ENCODE measurements at regions not wholly inside any gene's neighbourhood (a gene's known extent, or its start where the extent isn't known, plus 50 kb on each side); places are given as distances from the start of the nearest gene placed in this dataset.
"Not testable (repeated sequence)": the region's sequence is repeated elsewhere in the genome, so short reads cannot be mapped to it uniquely, and the experiment has no call there.

DNA sequence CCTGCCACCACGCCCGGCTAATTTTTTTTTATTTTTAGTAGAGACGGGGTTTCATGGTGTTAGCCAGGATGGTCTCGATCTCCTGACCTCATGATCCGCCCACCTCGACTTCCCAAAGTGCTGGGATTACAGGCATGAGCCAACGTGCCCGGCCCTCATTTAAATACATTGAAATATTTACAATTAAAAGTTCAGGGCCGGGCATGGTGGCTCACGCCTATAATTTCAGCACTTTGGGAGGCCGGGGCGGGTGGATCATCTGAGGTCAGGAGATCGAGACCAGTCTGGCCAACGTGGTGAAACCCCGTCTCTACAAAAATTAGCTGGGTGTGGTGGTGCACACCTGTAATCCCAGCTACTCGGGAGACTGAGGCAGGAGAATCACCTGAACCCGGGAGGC lies 115.2 kb downstream of the CRYBB2 start:
- not testable (repeated sequence) for H3K9me3 ChIP-seq (ENCODE audit: low read length); H3K4me3 ChIP-seq (ENCODE audit: low read length); H2AFZ ChIP-seq (ENCODE audit: low read depth, low read length); H3K36me3 ChIP-seq (ENCODE audit: insufficient read depth, low read length); H3K27me3 ChIP-seq (ENCODE audit: insufficient read depth, low read length)
- peaks cover 12% of the 10 kb centered on the region for H3K4me1 ChIP-seq (ENCODE audit: insufficient read depth, low read length)

DNA sequence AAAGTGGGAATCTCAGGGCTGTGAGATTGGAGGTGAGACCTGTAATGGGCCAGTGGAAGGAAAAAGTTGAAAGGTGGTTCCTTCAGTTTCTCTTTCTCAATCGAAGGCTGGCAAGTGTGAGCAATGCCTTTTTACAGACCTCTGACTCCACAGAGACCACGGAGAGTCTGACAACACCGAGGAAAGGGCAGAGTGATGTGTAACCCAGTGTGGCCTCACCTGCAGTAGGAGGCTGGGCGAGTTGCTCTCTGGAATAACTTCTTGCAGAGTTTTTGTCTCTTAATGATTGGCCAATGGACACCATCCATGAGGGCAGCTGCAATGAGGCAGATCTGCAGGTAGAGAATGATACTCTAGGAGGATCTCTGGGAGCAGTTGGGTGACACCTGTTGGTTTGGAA lies 115.8 kb downstream of the CRYBB2 start:
- H3K9me3 ChIP-seq (ENCODE audit: low read length); H2AFZ ChIP-seq (ENCODE audit: low read depth, low read length); H3K27me3 ChIP-seq (ENCODE audit: insufficient read depth, low read length); H3K36me3 ChIP-seq (ENCODE audit: insufficient read depth, low read length); H3K4me3 ChIP-seq (ENCODE audit: low read length): not testable (repeated sequence)
- peaks cover 12% of the 10 kb centered on the region for H3K4me1 ChIP-seq (ENCODE audit: insufficient read depth, low read length)

DNA sequence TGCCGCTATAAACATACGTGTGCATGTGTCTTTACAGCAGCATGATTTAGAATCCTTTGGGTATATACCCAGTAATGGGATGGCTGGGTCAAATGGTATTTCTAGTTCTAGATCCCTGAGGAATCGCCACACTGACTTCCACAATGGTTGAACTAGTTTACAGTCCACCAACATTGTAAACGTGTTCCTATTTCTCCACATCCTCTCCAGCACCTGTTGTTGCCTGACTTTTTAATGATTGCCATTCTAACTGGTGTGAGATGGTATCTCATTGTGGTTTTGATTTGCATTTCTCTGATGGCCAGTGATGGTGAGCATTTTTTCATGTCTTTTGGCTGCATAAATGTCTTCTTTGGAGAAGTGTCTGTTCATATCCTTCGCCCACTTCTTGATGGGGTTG lies 121.1 kb downstream of the CRYBB2 start:
- not testable (repeated sequence) for H3K27me3 ChIP-seq (ENCODE audit: insufficient read depth, low read length); H3K9me3 ChIP-seq (ENCODE audit: low read length); H3K36me3 ChIP-seq (ENCODE audit: insufficient read depth, low read length); H3K4me3 ChIP-seq (ENCODE audit: low read length); H2AFZ ChIP-seq (ENCODE audit: low read depth, low read length)
- peaks cover 12% of the 10 kb centered on the region for H3K4me1 ChIP-seq (ENCODE audit: insufficient read depth, low read length)

DNA sequence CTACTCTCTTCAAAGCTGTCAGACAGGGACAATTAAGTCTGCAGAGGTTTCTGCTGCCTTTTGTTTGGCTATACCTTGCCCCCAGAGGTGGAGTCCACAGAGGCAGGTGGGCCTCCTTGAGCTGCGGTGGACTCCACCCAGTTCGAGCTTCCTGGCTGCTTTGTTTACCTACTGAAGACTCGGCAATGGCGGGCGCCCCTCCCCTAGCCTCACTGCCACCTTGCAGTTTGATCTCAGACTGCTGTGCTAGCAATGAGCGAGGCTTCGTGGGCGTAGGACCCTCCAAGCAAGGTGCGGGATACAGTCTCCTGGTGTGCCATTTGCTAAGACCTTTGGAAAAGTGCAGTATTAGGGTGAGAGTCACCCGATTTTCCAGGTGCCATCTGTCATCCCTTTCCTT lies 124.9 kb downstream of the CRYBB2 start:
- H3K27me3 ChIP-seq (ENCODE audit: insufficient read depth, low read length); H3K4me1 ChIP-seq (ENCODE audit: insufficient read depth, low read length); H3K9me3 ChIP-seq (ENCODE audit: low read length); H3K4me3 ChIP-seq (ENCODE audit: low read length); H2AFZ ChIP-seq (ENCODE audit: low read depth, low read length); H3K36me3 ChIP-seq (ENCODE audit: insufficient read depth, low read length): not testable (repeated sequence)

DNA sequence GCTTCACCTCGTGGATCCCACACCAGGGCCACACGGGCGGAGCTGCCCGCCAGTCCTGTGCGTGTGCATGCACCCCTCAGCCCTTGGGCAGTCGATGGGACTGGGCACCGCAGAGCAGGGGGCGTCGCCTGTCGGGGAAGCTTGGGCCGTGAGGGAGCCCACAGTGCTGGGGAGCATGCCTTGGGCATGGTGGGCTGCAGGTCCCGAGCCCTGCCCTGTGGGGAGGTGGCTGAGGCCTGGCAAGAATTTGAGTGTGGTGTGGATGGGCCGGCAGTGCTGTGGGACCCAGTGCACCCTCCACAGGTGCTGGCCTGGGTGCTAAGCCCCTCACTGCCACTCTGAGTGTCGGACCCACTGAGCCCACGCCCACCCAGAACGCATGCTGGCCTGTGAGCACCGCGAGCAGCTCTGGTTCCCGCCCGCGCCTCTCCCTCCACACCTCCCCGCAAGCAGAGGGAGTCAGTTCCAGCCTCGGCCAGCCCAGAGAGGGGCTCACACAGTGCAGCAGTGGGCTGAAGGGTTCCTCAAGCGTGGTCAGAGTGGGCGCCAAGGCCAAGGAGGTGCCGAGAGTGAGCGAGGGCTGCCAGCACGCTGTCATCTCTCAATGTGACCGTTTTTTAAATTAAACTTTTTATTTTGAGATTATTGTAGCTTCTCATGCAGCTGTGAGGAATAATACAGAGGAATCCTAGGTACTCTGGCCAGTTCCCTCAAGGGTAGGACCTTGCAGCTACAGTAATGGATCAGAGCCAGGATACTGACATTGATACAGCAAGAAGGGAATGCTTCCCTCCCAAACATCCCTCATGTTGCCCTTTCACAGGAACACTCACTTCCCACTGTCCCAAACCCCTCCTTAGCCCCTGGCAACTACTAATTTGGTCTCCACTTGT lies 127.7 kb downstream of the CRYBB2 start:
- no peaks in the 10 kb centered on the region for H3K9me3 ChIP-seq (ENCODE audit: low read length)
- H3K36me3 ChIP-seq (ENCODE audit: insufficient read depth, low read length): peaks cover 10% of the 10 kb centered on the region
- H2AFZ ChIP-seq (ENCODE audit: low read depth, low read length): no peak overlapping the region
- no peaks in the 10 kb centered on the region for H3K27me3 ChIP-seq (ENCODE audit: insufficient read depth, low read length)
- H3K4me3 ChIP-seq (ENCODE audit: low read length): no peak overlapping the region
- H3K4me1 ChIP-seq (ENCODE audit: insufficient read depth, low read length): no peaks in the 10 kb centered on the region

DNA sequence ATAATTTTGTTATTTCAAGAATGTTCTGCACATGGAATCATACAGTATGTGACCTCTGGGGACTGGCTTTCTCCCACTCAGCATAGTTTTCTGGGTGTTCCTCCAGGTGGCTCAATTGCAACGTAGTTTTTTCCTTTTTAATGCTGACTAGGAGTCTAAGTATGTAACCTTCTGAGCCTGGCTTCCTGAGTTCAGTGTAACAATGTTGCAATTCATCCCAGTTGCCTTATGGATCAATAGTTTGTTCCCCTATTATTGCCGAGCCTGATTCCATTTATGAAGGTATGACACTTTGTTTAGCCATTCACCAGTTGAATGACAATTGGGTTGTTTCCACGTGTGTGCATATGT lies 128.3 kb downstream of the CRYBB2 start:
- H2AFZ ChIP-seq (ENCODE audit: low read depth, low read length): no peak overlapping the region
- peaks cover 14% of the 10 kb centered on the region for H3K36me3 ChIP-seq (ENCODE audit: insufficient read depth, low read length)
- H3K27me3 ChIP-seq (ENCODE audit: insufficient read depth, low read length): no peaks in the 10 kb centered on the region
- no peaks in the 10 kb centered on the region for H3K4me1 ChIP-seq (ENCODE audit: insufficient read depth, low read length)
- no peaks in the 10 kb centered on the region for H3K9me3 ChIP-seq (ENCODE audit: low read length)
- H3K4me3 ChIP-seq (ENCODE audit: low read length): no peak overlapping the region

DNA sequence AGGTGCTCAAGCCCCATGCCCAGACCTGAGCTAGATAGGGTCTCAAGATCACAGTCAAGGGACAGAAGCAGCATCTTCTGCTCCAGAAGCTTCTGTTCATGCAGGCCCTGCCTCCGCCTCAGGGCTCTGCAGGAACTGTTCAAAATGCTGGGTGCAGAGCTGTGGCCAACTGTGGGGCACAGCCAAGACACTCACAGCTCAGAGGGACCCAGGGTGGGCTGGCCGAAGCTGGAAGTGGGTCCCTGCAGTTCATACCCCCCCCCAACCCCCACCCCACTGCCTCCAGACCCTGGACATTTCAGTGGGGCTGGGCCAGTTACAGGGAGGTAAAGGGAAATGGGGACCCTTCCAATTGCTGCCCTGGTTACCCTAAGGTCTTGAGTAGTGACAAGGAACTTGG lies 129.0 kb downstream of the CRYBB2 start:
- no peaks in the 10 kb centered on the region for H3K4me1 ChIP-seq (ENCODE audit: insufficient read depth, low read length)
- H3K36me3 ChIP-seq (ENCODE audit: insufficient read depth, low read length): peaks cover 14% of the 10 kb centered on the region
- H3K4me3 ChIP-seq (ENCODE audit: low read length): no peak overlapping the region
- H3K9me3 ChIP-seq (ENCODE audit: low read length): no peaks in the 10 kb centered on the region
- H2AFZ ChIP-seq (ENCODE audit: low read depth, low read length): no peak overlapping the region
- no peaks in the 10 kb centered on the region for H3K27me3 ChIP-seq (ENCODE audit: insufficient read depth, low read length)

DNA sequence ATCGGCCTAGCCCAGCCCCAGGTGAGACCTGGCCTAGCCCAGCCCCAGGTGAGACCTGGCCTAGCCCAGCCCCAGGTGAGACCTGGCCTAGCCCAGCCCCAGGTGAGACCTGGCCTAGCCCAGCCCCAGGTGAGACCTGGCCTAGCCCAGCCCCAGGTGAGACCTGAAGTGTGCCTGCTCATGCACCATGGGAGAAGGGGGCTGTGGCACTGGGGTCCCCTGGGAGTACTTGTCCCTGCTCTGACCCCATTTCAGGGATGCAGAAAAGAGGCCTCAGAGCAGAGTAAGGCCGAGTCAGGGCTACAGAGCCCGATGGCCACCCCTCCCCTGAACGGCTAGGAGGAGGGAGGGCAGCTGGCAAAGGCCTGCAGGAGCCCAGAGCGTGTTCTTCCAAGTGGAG lies 129.6 kb downstream of the CRYBB2 start:
- peaks cover 14% of the 10 kb centered on the region for H3K36me3 ChIP-seq (ENCODE audit: insufficient read depth, low read length)
- H3K4me3 ChIP-seq (ENCODE audit: low read length): not testable (repeated sequence)

DNA sequence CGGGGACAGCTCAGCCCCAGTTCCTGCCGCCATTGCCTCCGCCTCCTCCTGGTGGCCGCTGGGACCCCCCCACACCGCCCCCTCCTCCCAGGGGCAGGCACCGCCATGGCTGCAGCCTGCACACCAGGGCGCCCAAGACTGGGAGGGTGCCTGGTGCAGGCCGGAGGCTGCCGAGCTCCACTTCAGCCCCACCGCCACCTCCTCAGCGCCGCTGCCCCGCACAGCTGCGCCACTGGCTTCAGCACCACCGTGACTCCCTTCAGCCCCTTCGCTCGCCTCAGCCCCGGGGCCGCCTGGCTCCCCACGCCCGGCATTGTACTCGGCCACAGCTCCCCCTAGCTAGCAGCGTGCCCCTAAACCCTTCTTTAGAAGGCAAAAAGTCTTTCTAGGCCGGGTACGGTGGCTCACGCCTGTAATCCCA lies 131.1 kb downstream of the CRYBB2 start:
- H2AFZ ChIP-seq (ENCODE audit: low read depth, low read length): no peak overlapping the region
- H3K9me3 ChIP-seq (ENCODE audit: low read length): no peaks in the 10 kb centered on the region
- peaks cover 20% of the 10 kb centered on the region for H3K36me3 ChIP-seq (ENCODE audit: insufficient read depth, low read length)
- no peak overlapping the region for H3K4me3 ChIP-seq (ENCODE audit: low read length)
- H3K27me3 ChIP-seq (ENCODE audit: insufficient read depth, low read length): no peaks in the 10 kb centered on the region
- no peaks in the 10 kb centered on the region for H3K4me1 ChIP-seq (ENCODE audit: insufficient read depth, low read length)

More for the DNA sequence above, 129.6 kb downstream of the CRYBB2 start:
- not testable (repeated sequence) for H2AFZ ChIP-seq (ENCODE audit: low read depth, low read length); H3K27me3 ChIP-seq (ENCODE audit: insufficient read depth, low read length); H3K4me1 ChIP-seq (ENCODE audit: insufficient read depth, low read length); H3K9me3 ChIP-seq (ENCODE audit: low read length)

DNA sequence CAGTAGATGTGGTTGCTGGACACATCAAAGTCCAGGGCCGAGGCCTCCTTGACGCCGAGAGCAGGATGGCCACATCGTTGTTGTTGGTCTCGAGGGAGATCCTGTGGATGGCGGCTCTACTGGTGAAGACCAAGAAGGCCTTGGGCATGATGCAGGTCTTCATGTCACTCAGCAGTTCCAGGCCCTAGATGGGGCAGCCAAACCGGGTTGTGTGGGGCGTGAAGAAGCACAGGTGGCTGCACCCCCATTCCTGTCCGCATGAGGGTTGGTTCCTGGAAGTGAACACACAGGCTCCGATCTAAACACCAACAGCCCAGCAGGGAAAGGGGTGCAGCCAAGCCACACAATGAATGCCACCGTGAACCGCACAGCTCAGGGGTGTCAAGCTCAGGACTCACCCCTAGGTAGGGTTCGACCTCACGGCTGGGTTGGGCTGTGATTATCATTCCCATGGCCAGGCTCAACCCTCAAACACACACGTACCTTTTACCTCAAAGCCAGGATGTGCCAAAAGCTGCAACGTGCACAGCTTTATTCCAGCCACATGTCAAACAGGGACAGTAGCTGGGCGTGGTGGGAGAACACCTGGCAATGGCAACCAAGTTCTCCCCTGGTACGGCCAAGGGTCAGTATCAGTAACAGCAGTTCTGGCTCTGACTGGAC lies 132.3 kb downstream of the CRYBB2 start:
- Histone ChIP-seq H3K9me3 (ENCODE audit: low read length) (no peaks in the 10 kb centered on the region), H3K27me3 (ENCODE audit: insufficient read depth, low read length) (no peaks in the 10 kb centered on the region), H2AFZ (ENCODE audit: low read depth, low read length) (no peak overlapping the region), H3K4me3 (ENCODE audit: low read length) (no peak overlapping the region), H3K4me1 (ENCODE audit: insufficient read depth, low read length) (no peaks in the 10 kb centered on the region), H3K36me3 (ENCODE audit: insufficient read depth, low read length) (peaks cover 20% of the 10 kb centered on the region)

DNA sequence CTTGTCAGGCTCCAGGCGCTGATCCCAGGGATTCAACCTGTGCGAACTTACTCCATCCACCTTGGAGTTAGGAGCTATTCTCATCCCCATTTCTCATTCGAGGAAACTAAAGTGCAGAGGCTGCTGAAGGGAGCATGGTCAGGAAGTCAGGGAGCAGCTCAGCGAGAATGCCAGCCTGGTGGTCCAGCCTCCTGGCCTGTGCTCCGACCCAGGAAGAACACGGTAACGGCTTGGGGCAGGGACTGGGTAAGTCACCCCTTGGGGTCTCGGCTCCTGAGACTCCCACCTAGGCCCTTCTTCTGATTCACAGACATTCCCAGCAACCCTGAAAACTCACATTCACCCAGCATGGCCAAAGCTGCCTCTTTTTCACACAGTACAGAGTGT lies 132.8 kb downstream of the CRYBB2 start:
- Histone ChIP-seq H3K4me3 (ENCODE audit: low read length) (no peak overlapping the region), H3K9me3 (ENCODE audit: low read length) (no peaks in the 10 kb centered on the region), H3K4me1 (ENCODE audit: insufficient read depth, low read length) (no peaks in the 10 kb centered on the region)

DNA sequence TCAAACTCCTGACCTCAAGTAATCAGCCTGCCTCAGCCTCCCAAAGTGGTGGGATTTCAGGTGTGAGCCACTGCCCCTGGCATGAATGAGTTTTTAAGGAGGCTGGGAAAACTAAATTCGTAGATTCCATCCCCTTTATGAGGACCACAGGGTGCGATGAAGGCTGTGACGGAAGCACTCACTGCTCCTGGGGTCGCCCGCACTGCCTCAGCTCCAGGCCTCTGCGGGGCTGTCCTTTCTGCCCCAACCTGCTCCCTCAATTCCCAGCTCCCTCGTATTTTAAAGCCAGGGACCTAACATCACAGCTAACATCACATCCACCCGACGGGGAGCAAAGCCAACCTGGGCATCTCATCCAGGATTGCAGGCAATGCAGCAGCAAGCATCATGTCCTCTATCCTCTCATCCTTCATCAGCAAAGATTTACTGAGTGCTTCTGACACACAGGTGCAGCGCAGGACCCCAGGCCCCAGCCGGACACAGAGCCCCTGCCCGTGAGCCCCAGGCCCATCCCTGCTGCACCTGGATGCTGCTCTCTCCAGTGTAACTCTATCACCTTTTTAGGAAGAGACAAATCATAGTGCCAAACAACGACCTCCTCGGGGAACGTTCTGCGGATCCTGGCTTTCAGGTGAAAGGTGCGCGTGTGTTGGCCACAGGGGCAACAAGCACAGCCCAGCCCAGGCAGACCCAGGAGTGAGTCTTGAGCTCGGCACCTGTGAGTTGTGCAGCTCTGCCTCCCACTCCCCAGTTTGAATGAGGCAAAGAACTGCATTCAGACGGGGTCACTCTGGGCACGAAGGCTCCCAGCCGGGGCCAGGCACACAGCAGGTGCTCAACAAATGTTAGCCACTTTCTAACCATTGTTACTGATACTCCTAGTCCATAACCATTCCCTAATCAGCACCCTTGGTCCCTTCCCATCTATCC lies 134.3 kb downstream of the CRYBB2 start:
- no peaks in the 10 kb centered on the region for H3K9me3 ChIP-seq (ENCODE audit: low read length)
- H3K4me1 ChIP-seq (ENCODE audit: insufficient read depth, low read length): no peaks in the 10 kb centered on the region
- no peaks in the 10 kb centered on the region for H3K27me3 ChIP-seq (ENCODE audit: insufficient read depth, low read length)
- H3K4me3 ChIP-seq (ENCODE audit: low read length): no peak overlapping the region
- H2AFZ ChIP-seq (ENCODE audit: low read depth, low read length): no peak overlapping the region
- peaks cover 20% of the 10 kb centered on the region for H3K36me3 ChIP-seq (ENCODE audit: insufficient read depth, low read length)

More for the DNA sequence above, 132.8 kb downstream of the CRYBB2 start:
- Histone ChIP-seq H3K27me3 (ENCODE audit: insufficient read depth, low read length) (no peaks in the 10 kb centered on the region), H2AFZ (ENCODE audit: low read depth, low read length) (no peak overlapping the region), H3K36me3 (ENCODE audit: insufficient read depth, low read length) (peaks cover 20% of the 10 kb centered on the region)

DNA sequence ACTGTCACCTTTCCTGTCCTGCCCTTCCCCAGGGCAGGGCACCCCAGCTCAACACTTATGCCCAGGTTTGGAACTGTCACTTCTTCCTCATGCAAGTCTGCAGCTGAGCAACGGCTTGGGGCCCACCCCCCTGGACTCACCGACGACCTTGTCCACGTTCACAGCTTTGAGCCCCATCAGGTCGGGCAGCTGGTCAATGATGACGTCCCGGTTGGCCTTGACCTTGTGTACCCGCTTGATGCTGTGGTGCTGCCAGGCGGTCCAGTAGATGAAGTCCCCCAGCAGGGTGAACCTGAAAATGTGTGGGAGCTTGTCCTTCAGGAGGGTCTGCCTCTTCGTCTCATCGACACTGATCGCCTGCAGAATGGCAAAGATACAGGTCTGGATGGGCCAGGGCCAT lies 135.0 kb downstream of the CRYBB2 start:
- Histone ChIP-seq H3K4me1 (ENCODE audit: insufficient read depth, low read length) (no peaks in the 10 kb centered on the region), H3K36me3 (ENCODE audit: insufficient read depth, low read length) (peaks cover 20% of the 10 kb centered on the region), H2AFZ (ENCODE audit: low read depth, low read length) (no peak overlapping the region), H3K9me3 (ENCODE audit: low read length) (no peaks in the 10 kb centered on the region), H3K27me3 (ENCODE audit: insufficient read depth, low read length) (no peaks in the 10 kb centered on the region), H3K4me3 (ENCODE audit: low read length) (no peak overlapping the region)
